ENCODE measurements at regions not wholly inside any gene's neighbourhood (a gene's known extent, or its start where the extent isn't known, plus 50 kb on each side); places are given as distances from the start of the nearest gene placed in this dataset.

- TF ChIP-seq EP300 (IDR thresholded peaks at IDR 0.05; ENCODE audit: borderline replicate concordance) (no peak), FOXM1 (IDR thresholded peaks at IDR 0.05; ENCODE audit: borderline replicate concordance, low read depth) (no peak), EGR1 (IDR thresholded peaks at IDR 0.05) (no peak), YY1 (IDR thresholded peaks at IDR 0.05; ENCODE audit: low read depth) (no peak), TEAD4 (IDR thresholded peaks at IDR 0.05) (no peak), CEBPB (IDR thresholded peaks at IDR 0.05) (no peak), CREB1 (IDR thresholded peaks at IDR 0.05; ENCODE audit: low read depth) (no peak)
Observed at GRCh38 chr6:137733372-137733771, 133.7 kb upstream of the TNFAIP3 start.

GRCh38 chr6:137734005-137734874 is 132.8 kb upstream of the TNFAIP3 start:
- TF ChIP-seq, protein P1, sequence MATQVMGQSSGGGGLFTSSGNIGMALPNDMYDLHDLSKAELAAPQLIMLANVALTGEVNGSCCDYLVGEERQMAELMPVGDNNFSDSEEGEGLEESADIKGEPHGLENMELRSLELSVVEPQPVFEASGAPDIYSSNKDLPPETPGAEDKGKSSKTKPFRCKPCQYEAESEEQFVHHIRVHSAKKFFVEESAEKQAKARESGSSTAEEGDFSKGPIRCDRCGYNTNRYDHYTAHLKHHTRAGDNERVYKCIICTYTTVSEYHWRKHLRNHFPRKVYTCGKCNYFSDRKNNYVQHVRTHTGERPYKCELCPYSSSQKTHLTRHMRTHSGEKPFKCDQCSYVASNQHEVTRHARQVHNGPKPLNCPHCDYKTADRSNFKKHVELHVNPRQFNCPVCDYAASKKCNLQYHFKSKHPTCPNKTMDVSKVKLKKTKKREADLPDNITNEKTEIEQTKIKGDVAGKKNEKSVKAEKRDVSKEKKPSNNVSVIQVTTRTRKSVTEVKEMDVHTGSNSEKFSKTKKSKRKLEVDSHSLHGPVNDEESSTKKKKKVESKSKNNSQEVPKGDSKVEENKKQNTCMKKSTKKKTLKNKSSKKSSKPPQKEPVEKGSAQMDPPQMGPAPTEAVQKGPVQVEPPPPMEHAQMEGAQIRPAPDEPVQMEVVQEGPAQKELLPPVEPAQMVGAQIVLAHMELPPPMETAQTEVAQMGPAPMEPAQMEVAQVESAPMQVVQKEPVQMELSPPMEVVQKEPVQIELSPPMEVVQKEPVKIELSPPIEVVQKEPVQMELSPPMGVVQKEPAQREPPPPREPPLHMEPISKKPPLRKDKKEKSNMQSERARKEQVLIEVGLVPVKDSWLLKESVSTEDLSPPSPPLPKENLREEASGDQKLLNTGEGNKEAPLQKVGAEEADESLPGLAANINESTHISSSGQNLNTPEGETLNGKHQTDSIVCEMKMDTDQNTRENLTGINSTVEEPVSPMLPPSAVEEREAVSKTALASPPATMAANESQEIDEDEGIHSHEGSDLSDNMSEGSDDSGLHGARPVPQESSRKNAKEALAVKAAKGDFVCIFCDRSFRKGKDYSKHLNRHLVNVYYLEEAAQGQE (IDR thresholded peaks at IDR 0.05; ENCODE audit: low read depth), result no peak
- no peak for TF ChIP-seq YY1 (IDR thresholded peaks at IDR 0.05; ENCODE audit: low read depth)
- no peak for TF ChIP-seq TAF1 (IDR thresholded peaks at IDR 0.05; ENCODE audit: low read depth)
- no peak for TF ChIP-seq EP300 (IDR thresholded peaks at IDR 0.05; ENCODE audit: borderline replicate concordance)
- no peak for TF ChIP-seq NFIC (IDR thresholded peaks at IDR 0.05)
- no peak for TF ChIP-seq CREB1 (IDR thresholded peaks at IDR 0.05; ENCODE audit: low read depth)
- TF ChIP-seq TEAD4 (IDR thresholded peaks at IDR 0.05), result no peak
- TF ChIP-seq USF1 (IDR thresholded peaks at IDR 0.05), result no peak
- no peak for TF ChIP-seq TCF12 (IDR thresholded peaks at IDR 0.05; ENCODE audit: low read depth)

GRCh38 chr6:137734875-137735182 is 132.2 kb upstream of the TNFAIP3 start:
- TF ChIP-seq TEAD4 (IDR thresholded peaks at IDR 0.05) (no peak), TAF1 (IDR thresholded peaks at IDR 0.05; ENCODE audit: low read depth) (no peak), YY1 (IDR thresholded peaks at IDR 0.05; ENCODE audit: low read depth) (no peak), CEBPB (IDR thresholded peaks at IDR 0.05) (no peak)
- TF ChIP-seq, protein P1 (IDR thresholded peaks at IDR 0.05; ENCODE audit: low read depth), result no peak

DNA sequence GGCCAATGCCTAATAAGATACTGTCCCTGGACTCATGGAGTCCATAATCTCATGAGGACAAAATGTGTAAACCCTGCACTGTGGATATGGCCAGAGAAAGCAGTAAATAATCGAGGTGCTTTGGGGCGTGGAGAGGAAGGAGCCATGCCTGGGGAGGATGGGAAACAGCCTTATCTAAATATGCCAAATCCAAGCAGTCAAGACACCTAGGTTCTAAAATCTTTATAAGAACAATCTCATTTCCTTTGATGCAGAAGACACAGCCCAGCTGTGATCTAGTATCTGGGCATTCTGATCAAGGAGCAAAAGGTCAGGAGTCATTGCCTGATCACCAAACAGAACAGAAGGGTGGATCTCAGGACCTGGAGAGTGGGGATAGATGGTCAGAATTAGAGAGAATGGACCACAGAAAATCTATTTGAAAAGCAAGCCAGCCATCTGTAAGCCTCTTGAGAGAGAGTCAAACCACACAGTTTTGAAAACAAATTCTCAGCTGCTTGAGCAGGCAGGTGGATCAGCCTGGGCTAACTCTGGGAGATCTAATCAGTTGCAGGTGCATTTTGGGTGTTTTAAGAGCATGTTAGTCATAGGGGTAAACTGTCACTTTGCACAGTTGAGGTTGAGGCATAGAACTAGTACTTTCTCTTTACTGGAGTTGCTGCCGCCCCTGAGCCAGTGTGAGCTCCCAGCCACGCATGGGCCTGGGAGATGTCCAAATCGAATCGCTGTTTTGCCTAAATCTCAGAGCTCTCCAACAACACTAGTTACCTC is 130.8 kb upstream of the TNFAIP3 start:
- TF ChIP-seq TEAD4 (IDR thresholded peaks at IDR 0.05), result no peak
- TF ChIP-seq CEBPB (IDR thresholded peaks at IDR 0.05), result no peak
- TF ChIP-seq YY1 (IDR thresholded peaks at IDR 0.05; ENCODE audit: low read depth), result no peak
- no peak for TF ChIP-seq EP300 (IDR thresholded peaks at IDR 0.05; ENCODE audit: borderline replicate concordance)
- TF ChIP-seq USF1 (IDR thresholded peaks at IDR 0.05), result no peak
- TF ChIP-seq, protein P2, sequence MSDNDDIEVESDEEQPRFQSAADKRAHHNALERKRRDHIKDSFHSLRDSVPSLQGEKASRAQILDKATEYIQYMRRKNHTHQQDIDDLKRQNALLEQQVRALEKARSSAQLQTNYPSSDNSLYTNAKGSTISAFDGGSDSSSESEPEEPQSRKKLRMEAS (IDR thresholded peaks at IDR 0.05), result no peak
- no peak for TF ChIP-seq TAF1 (IDR thresholded peaks at IDR 0.05; ENCODE audit: low read depth)
- TF ChIP-seq TCF12 (IDR thresholded peaks at IDR 0.05; ENCODE audit: low read depth), result no peak
- no peak for TF ChIP-seq RAD21 (IDR thresholded peaks at IDR 0.05; ENCODE audit: low read depth)
- no peak for TF ChIP-seq FOXM1 (IDR thresholded peaks at IDR 0.05; ENCODE audit: borderline replicate concordance, low read depth)
- TF ChIP-seq ZBTB7A (IDR thresholded peaks at IDR 0.05; ENCODE audit: low read depth), result no peak
- TF ChIP-seq CREB1 (IDR thresholded peaks at IDR 0.05; ENCODE audit: low read depth), result no peak

DNA sequence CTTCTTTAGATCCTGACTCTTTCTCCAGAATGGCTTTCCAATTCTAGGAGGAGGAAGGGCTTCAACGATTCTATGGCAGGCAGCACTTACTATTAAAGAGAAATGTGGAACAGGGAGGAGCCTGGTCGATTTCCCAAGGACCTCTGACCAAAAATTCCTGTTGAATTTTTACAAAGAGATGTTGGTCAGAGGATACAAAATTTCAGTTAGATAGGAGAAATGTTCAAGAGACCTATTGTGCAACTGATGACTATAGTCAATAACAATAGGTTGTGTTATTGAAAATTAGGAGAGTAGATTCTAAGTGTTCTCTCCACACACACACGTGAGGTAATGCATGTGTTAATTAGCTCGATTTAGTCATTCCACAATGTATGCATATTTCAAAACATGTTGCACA is 130.1 kb upstream of the TNFAIP3 start:
- TF ChIP-seq EGR1 (IDR thresholded peaks at IDR 0.05), result no peak
- no peak for TF ChIP-seq USF1 (IDR thresholded peaks at IDR 0.05)
- no peak for TF ChIP-seq RAD21 (IDR thresholded peaks at IDR 0.05; ENCODE audit: low read depth)
- TF ChIP-seq EP300 (IDR thresholded peaks at IDR 0.05; ENCODE audit: borderline replicate concordance), result no peak
- TF ChIP-seq, protein P1 (IDR thresholded peaks at IDR 0.05; ENCODE audit: low read depth), result no peak
- TF ChIP-seq ZBTB7A (IDR thresholded peaks at IDR 0.05; ENCODE audit: low read depth), result no peak
- TF ChIP-seq CEBPB (IDR thresholded peaks at IDR 0.05), result no peak
- TF ChIP-seq FOXM1 (IDR thresholded peaks at IDR 0.05; ENCODE audit: borderline replicate concordance, low read depth), result no peak
- no peak for TF ChIP-seq YY1 (IDR thresholded peaks at IDR 0.05; ENCODE audit: low read depth)
- TF ChIP-seq, protein P2 (IDR thresholded peaks at IDR 0.05), result no peak
- TF ChIP-seq NFIC (IDR thresholded peaks at IDR 0.05), result no peak
